ENCODE measurements at regions not wholly inside any gene's neighbourhood (a gene's known extent, or its start where the extent isn't known, plus 50 kb on each side); places are given as distances from the start of the nearest gene placed in this dataset.

DNA sequence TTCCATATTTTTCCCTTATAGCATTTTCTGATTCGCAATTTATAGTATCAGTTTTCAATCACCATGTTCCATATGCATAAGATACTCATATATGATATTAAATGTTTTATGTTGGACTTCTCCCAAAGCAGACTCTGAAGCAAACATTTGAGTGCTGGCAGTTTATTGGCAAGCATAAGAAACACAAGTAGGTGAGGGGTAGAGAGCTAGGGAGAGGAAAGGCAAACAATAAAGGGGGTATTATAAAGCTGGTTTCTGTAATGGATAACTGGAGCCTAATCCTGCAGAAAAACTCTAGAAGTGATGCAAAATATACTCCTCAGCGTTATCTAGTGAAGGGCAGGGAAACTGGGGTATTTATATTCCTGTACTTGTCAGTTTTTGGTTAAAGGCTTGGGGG, 491.5 kb upstream of the TGFBR2 start:
- no peak for DNase-seq (ENCODE audit: low spot score)

DNA sequence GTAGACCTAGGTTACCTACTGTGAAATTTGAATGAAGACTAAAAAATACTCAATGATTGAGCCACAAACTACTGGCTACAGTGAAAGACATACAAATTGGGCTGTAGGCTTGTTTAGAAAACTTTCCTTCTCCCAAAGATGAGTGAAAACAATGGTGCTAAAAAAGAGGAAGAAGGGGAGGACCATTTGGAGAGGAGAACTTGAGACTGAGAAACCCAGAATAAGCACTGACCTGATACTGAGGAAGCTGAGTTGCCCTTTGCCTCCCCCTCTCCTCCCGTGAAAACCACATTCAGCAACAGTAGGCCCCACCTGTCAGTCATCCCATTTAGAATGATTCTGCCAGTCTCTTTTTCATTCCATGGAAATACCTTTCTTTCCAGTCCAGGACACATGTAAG, 484.0 kb upstream of the TGFBR2 start:
- no peak for DNase-seq (ENCODE audit: low spot score)

DNA sequence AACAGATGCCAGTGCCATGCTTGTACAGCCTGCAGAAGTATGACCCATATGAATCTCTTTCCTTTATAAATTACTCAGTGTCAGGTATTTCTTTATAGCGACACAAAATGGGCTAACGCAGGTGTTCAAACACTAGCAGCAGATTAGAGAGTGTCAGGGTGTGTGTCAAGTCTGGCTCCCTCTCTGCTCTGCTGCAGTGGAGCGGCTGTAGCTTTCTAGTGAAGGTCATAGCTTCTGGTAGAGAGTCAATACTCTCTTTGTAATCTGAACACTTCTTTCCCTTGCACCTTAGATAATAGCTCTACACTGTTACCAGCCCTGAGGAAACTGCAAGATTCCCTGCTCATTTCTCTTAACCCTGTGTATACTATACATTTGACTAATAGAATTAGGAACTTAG, 483.2 kb upstream of the TGFBR2 start:
- no peak for DNase-seq (ENCODE audit: low spot score)

DNA sequence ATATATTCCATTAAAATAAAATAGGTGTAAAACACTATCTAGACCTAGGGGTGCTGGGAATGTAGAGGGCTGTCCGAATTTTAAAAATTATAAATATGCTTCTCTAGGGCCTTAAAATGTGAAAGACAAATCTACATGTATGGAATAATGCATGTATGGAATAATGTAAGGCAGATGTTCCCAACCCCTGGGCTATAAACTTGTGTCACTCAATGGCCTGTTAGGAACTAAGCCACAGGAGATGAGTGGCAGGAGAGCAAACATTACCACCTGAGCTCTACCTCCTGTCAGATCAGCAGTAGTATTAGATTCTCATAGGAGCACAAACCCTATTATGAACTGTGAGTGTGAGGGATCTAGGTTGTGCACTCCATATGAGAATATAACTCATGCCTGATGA, 482.6 kb upstream of the TGFBR2 start:
- DNase-seq (ENCODE audit: low spot score): no peak

DNA sequence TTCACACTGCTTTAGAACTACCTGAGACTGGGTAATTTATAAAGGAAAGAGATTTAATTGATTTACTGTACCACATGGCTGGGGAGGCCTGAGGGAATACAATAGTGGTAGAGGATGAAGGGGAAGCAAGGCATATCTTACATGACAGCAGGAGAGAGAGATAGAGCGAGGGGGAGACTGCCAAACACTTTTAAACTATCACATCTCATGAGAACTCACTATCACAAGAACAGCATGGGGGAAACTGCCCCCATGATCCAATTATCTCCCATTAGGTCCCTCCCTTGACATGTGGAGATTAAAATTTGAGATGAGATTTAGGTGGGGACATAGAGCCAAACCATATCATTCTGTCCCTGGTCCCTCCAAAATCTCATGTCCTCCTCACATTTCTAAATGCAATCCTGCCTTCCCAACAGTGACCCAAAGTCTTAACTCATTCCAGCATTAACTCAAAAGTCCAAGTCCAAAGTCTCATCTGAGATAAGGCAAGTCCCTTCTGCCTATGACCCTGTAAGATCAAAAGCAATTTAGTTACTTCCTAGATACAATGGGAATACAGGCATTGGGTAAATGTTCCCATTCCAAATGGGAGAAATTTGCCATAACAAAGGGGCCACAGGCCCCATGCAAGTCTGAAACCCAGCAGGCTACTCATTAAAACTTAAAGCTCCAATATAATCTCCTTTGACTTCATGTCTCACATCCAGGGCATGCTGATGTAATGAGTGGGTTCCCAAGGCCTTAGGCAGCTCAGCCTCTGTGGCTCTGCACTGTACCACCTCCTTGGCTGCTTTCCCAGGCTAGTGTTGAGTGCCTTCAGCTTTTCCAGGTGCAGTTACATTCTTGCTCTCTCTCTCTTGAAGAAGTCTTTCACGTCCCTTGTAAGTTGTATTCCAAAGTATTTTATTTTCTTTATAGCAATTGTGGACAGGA, 481.7 kb upstream of the TGFBR2 start:
- DNase-seq (ENCODE audit: low spot score): peak; percentile 65

DNA sequence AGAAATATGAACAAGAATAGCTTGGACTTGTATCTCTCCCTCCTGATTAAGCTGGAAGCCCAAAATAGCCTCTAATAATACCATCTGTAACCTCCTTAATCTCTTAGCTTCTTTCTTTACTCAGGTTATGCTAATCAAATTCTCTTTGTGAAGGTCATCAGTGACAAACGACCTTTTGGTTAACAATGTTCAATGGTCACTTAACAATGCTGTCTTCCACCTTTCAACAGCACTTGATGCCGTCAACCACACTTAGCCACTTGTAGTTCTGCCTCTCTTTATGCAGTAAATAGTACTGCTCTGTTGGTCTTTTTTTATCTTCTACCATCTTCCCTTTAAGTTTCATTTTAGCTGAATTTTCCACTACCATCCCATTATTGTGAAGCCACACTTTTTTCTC, 476.6 kb upstream of the TGFBR2 start:
- no peak for DNase-seq (ENCODE audit: low spot score)

DNA sequence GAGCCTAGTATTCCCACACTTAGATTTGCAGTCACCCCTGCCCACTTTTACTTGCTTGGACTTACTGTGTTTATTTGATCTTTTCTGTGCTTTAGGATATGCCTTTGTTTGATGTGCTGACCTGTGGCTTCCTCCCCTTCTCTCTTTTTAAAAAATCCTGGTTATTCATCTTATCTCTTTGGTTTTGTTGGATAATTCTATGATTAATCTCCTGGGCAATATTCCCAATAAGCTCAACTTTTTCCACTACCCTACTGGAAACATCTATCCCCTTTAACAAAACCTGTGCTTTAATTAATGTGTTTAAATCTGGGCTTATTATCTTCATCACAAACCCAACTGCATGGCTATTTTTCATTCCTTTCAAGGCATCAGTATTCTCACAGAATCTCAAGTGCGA, 476.0 kb upstream of the TGFBR2 start:
- DNase-seq (ENCODE audit: low spot score): no peak

DNA sequence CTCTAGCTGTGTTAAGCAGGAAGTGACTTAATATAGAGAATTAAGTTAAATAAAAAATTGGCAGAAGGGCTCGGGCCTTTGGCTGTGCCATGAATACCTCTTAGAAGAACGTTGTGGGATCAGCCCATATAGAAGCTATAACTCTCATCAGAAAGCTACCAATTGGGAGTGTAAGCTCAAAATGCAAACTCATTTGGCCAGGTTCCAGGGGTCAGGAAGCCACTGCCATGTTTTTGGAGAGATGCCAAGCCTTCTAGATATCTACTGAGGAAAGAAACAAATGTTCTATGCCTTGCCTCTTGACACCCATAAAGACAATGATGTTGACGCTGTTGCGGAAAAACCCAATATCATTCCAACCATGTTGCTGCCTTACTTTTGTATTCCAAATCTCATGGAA, 475.2 kb upstream of the TGFBR2 start:
- DNase-seq (ENCODE audit: low spot score): no peak

DNA sequence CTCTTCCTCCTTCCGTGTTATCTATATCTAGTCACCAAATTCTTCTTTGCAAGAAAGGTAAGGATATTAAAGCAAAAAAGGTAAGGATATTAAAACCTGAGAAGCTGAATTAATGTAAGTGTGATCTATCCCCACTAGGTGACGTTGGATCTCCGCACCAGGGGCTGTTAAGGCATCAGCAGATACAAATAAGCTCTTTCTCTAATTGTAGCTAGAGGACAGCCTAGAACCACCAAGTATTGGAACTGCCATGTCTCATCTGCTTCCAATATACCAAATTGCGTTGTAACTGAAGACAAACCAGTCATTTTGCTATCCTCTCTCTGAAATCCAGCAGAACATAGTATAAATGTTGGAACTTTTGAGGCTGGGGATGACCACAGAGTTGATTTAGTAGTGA, 471.2 kb upstream of the TGFBR2 start:
- DNase-seq (ENCODE audit: low spot score): no peak

DNA sequence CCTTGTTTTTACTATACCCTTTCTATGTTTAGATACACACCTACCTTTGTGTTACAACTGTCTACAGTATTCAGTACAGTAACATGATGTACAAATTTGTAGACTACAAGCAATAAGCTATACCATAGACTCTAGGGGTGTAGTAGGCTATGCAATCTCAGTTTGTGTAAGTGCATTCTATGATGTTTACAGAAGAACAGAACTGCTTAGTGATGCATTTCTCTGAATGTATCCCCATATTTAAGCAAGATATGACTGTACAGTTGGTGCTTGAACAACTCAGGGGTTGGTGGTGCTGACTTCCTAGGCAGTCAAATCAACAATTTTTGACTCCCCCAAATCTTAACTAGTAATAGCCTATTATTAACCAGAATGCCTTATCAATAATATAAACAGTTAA, 467.1 kb upstream of the TGFBR2 start:
- DNase-seq (ENCODE audit: low spot score): no peak

DNA sequence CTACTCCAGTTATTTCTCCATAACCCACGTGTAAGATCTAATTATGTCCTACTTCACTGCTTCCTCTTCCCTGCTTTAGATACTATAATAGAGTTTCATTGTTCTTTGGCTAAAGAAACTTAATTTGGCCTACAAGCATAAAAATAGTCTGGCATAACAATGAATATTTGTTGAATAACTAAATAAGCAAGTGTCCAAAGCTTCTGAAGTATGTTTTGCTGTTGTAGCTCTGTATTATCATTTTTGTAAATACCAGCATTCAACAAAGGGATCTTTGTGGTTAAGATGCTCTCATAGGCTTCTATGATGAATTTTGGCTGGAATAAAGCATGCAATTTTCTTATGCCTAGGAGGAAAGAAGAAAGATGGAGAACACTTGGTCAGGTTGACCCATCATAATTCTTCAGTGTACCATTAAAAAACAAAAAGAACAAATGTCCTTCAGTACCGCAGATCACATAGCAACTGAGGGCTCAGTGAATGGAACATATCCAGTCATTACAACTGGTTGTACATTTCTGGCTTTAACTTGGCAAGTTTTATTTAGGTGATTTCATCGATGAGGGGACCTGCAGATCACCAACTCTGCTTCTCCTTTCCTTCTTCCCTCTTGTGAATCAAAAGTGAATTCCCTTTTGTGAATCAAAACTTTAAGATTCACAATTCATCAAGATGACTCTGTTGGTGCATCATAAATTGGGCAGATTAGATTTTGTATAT, 465.9 kb upstream of the TGFBR2 start:
- DNase-seq (ENCODE audit: low spot score): no peak

DNA sequence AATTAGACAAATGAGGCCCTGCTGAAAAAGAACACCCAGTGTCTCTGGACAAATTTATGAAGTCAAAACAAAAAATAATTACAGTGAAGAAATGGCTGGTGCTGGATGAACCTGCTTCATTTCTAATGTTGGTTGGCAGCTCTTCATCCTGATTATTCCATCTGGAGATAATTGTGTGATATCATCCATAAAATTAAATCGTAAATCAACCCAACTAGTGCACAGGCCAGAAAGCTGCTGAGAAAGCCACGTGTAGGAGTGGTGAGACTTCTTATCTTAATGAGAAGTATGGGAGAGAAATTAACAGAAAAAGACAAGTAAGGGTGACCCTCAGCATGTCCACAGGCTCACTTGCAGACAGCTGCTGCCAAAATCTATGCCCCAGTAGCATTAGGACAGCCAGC, 465.2 kb upstream of the TGFBR2 start:
- no peak for DNase-seq (ENCODE audit: low spot score)

DNA sequence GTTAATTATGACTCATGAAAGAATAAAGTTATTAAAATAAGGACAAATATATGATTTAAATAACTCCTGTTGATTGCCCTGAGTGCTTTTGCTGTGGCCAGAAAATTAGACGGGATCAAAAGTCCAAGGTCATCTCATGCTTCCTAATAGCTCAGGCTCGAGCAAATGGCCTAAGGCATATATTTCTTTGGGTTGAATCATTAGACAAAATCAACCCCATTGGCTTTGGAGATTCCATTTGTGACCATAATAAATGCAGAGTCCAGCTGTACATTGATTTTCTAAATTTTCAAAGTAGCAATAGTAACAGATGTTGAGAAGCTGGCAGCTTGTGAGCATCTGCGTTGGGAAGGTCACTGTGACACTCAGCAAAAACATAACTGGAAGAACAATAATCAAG, 464.5 kb upstream of the TGFBR2 start:
- DNase-seq (ENCODE audit: low spot score): no peak

DNA sequence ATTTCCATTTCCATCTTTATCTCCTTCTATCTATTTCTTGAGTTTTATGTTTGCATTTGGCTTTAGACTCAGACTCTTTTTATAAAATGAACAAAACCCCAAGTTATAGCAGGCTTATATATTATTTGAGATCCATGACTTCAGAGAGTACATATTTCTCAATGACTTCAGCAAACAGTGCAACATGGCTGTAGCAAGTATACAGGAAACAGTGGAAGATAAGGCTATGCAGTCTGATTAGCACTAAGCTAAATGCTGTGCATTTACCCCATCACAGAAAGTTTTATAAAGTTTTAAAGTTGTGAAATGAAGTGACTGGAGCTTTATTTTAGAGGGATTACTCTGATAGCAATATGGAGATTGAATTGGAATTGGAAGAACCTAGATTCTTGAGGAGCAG, 463.5 kb upstream of the TGFBR2 start:
- DNase-seq (ENCODE audit: low spot score): no peak

DNA sequence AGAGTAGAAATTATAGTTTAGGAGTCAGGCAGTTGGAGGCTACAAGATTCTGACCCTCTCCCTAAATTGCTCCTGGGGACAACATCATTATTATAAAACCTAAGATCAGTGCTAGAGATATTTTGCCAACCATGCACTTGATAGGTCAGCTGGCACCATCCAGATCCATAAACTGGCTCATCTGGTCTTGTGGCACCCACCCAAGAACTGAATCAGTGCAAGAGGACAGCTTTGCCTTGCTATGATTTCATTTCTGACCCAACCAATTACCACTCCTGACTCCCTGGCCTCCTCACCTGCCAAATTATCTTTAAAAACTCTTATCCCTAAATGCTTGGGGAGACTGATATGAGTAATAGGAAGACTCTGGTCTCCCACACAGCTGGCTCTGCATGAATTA, 461.1 kb upstream of the TGFBR2 start:
- no peak for DNase-seq (ENCODE audit: low spot score)

DNA sequence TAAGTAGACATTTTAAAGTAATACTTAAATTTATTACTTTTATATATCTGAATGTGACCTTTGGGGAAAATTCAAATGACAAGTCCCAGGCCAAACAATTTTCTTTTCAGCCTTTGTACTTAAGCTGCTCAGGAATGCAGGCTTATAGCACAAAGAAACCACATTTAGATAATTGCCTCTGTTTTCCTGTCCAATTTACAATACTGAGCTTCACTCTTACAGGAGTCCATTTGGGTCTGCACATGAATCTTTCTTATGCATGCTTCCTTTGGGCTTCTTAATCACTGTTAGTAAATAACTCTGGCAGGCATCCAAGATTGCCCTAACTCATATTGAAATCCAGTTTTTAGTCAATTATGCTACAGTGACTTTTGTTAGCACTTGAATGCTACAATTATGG, 459.4 kb upstream of the TGFBR2 start:
- no peak for DNase-seq (ENCODE audit: low spot score)

DNA sequence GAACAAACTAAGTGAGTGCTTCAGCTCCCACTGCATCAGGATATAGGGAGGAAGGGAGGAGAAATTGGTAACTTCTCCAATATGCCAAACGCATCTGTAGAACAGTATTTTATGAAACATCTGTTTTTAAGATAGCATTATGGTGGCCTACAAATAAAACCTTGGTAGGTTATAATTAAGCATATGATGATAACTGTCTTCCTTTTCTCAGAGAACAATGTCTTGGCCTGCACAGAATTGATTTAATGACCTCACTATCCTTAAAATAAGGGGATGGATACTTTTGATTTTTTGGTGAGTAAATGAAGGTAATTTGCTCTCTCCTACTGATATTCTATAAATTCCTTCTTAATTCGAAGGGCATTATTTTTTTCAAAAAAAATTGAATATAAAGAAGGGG, 451.5 kb upstream of the TGFBR2 start:
- no peak for DNase-seq (ENCODE audit: low spot score)

DNA sequence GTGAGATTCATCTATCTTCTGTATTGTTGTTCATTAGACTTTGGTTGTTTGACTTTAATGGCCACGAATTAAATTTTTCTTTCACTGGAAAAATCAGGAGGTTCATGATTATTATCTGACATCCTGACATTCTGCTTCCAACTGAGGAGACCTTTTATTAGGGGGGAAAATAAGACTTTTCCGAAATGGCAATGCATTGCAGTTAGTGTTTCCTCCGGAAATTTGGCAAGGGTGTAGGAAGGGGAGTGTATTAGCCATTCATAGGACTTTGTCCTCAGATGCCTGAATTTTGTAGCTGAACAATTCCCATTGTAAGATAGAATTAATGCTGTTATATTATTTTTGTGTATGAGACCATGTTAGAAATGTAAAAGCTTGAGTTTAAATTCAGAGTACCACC, 450.6 kb upstream of the TGFBR2 start:
- DNase-seq (ENCODE audit: low spot score): no peak

DNA sequence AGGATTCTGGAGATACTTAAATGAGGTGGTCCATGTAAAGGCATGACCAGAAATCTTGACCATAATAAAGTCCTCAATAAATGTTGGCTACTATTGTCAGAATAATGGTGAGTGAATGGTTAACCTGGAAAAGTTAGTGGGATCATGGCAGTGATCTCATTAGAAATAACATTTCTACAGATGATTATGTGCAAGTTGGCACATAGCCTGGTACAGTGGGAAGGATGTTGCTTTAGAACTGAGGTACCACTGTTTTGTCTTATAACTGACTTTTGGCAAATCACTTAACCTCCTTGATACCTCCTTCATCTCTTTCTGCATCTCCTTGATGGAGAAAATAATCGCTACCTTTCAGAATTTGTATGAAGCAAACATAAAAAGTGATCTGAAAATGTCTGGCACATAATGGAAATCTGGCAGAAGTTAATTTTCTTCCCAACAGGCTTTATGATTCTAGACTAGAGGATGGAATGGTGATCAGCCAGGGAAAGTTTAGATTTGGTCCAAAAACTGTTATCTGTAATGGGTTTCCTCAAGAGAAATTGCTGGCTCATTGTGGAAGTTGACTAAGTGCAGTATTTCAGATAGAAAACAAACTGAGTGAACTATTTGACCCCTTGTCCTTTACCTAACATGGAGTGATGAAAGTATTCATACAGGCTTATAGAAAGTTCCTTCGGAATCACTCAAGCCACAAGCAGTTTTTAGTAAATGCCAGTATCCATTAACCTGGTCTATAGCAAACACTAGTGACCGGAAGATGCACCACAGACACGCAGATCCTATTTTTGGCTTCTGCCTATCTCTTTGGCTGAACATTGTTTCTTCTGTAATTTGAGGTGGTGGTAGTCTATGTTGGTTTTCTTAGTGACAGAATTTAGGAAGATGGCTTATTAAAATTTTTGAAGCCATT, 449.6 kb upstream of the TGFBR2 start:
- DNase-seq (ENCODE audit: low spot score): no peak

DNA sequence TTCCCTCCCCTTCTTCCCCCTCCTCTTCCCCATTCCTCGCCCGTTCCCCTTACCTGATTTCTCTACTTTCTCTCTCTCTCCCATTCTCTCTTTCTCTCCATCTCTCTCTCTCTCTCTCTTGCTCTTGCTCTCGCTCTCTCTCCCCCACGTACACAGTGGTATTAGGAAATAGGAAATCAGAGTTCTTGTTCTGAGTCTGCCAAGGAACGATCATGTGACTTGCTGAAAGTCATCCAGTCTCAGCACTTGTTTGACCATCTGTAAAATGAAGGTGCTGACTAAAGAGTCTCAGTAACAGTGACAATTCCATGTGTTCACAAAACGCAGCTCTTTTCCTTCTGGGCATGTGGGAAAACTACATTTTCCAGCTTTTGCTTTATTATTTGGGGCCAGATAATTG, 445.0 kb upstream of the TGFBR2 start:
- peak; percentile 12 for DNase-seq (ENCODE audit: low spot score)

DNA sequence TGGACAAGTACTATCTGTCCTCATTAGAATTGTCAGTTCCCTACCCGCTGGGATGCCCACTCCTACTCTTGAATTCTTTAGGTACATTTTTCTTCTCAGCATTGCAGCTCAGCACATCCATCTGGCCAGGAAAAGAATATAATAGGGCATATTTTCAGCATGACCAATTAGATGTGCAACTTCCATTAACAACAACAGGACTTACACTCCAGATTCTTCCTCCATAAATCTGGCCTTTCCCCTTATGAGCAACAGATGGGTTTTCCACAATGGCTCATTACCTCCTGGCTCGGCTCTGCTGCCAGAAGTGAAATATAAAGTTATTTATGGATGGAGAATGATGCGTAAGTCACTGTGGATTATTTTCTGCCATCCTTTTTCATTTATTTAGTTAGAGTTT, 443.8 kb upstream of the TGFBR2 start:
- DNase-seq (ENCODE audit: low spot score): no peak

DNA sequence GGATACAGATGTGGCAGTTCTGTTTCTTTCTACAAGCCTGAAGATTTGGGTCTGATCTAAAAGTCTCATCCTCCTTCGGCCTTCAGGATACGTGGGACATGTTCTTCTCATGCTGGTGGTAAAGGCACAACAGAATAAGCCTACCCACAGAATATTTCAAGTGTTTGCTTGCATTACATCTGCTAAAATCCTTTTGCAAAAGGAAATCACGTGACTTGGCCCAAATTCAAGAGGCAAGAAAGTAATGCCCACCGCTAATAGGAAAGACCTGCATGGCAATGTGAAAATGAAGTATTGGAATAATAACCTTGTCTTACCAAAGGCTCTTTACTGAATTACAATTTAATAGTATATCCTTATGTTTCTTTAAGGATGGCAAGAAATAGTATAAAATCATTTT, 439.9 kb upstream of the TGFBR2 start:
- DNase-seq (ENCODE audit: low spot score): no peak
